ENCODE measurements at regions not wholly inside any gene's neighbourhood (a gene's known extent, or its start where the extent isn't known, plus 50 kb on each side); places are given as distances from the start of the nearest gene placed in this dataset.
"Not testable (repeated sequence)": the region's sequence is repeated elsewhere in the genome, so short reads cannot be mapped to it uniquely, and the experiment has no call there.

DNA sequence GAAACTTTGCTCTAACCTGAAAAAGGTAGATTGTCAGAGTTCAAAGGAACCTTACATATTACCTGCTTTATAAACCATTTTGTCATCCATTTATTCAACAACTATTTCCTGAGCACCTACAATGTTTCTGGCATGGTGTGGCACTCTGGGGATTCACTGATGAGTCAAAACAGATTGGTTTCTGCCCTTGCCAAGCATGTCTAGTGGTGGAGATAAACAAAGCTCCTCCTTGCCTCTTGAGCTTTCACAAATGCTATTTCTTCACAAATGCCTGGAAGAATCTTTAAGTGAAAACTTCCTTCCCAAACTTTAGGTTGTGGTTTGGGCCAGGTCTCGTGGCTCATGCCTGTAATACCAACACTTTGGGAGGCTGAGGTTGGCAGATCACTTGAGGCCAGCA is 85.1 kb upstream of the RELN start:
- ChIA-PET CTCF (no interaction called here), POLR2A (no interaction called here)
- intact Hi-C loops (cut with micrococcal nuclease; ENCODE audit: unreplicated experiment): no loop called here
- H3K9me3 ChIP-seq: peaks cover 32% of the 10 kb centered on the region; the same call in 1 of the 2 replicates
- H3K27me3 ChIP-seq (replicated peaks; ENCODE audit: control insufficient read depth, insufficient read depth, low read length): no peaks in the 10 kb centered on the region
- TF ChIP-seq, protein P1, sequence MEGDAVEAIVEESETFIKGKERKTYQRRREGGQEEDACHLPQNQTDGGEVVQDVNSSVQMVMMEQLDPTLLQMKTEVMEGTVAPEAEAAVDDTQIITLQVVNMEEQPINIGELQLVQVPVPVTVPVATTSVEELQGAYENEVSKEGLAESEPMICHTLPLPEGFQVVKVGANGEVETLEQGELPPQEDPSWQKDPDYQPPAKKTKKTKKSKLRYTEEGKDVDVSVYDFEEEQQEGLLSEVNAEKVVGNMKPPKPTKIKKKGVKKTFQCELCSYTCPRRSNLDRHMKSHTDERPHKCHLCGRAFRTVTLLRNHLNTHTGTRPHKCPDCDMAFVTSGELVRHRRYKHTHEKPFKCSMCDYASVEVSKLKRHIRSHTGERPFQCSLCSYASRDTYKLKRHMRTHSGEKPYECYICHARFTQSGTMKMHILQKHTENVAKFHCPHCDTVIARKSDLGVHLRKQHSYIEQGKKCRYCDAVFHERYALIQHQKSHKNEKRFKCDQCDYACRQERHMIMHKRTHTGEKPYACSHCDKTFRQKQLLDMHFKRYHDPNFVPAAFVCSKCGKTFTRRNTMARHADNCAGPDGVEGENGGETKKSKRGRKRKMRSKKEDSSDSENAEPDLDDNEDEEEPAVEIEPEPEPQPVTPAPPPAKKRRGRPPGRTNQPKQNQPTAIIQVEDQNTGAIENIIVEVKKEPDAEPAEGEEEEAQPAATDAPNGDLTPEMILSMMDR (IDR thresholded peaks at IDR 0.05; ENCODE audit: insufficient read depth in 1 of 2, low read depth in 1 of 2, low read length in 1 of 2, severe bottlenecking in 1 of 2, unreplicated experiment in 1 of 2): no peak
- H3K4me3 ChIP-seq (ENCODE audit: low read depth, low read length): no peak overlapping the region
- H3K36me3 ChIP-seq (ENCODE audit: control insufficient read depth, insufficient read depth, low read length): no peaks in the 10 kb centered on the region
- H3K4me1 Mint-ChIP-seq (ENCODE audit: low read depth, unreplicated experiment): no peaks in the 10 kb centered on the region
- H3K36me3 Mint-ChIP-seq (ENCODE audit: insufficient read depth, unreplicated experiment): no peaks in the 10 kb centered on the region
- H3K27me3 Mint-ChIP-seq (ENCODE audit: insufficient read depth, unreplicated experiment): no peaks in the 10 kb centered on the region
- H3K4me1 ChIP-seq: no peaks in the 10 kb centered on the region
- peaks cover 35% of the 10 kb centered on the region for H3K9me3 Mint-ChIP-seq (ENCODE audit: unreplicated experiment)
- no peak for DNase-seq
- H3K27ac Mint-ChIP-seq (ENCODE audit: unreplicated experiment): no peak overlapping the region
- no peak overlapping the region for H3K4me3 Mint-ChIP-seq (ENCODE audit: unreplicated experiment)
- no TSS peak for BruUV-seq (replicated peaks)

DNA sequence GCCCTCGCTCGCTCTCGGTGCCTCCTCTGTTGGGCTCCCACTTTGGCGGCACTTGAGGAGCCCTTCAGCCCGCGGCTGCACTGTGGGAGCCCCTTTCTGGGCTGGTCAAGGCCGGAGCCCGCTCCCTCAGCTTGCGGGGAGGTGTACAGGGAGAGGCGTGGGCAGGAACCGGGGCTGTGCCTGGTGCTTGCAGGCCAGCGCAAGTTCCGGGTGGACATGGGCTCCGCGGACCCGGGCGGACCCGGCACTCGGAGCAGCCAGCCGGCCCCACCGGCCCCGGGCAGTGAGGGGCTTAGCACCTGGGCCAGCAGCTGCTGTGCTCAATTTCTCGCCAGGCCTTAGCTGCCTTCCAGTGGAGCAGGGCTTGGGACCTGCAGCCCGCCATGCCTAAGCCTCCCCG is 82.2 kb upstream of the RELN start:
- H3K36me3 ChIP-seq (ENCODE audit: control insufficient read depth, insufficient read depth, low read length); H3K27me3 ChIP-seq (replicated peaks; ENCODE audit: control insufficient read depth, insufficient read depth, low read length); H3K4me3 Mint-ChIP-seq (ENCODE audit: unreplicated experiment); DNase-seq; H3K4me1 Mint-ChIP-seq (ENCODE audit: low read depth, unreplicated experiment); H3K4me3 ChIP-seq (ENCODE audit: low read depth, low read length); POLR2A ChIA-PET; CTCF ChIA-PET; H3K27me3 Mint-ChIP-seq (ENCODE audit: insufficient read depth, unreplicated experiment); H3K36me3 Mint-ChIP-seq (ENCODE audit: insufficient read depth, unreplicated experiment); H3K27ac Mint-ChIP-seq (ENCODE audit: unreplicated experiment); intact Hi-C loops (cut with micrococcal nuclease; ENCODE audit: unreplicated experiment); BruUV-seq (replicated peaks): not testable (repeated sequence)
- Histone ChIP-seq H3K9me3 (peaks cover 44% of the 10 kb centered on the region), H3K4me1 (peaks cover 10% of the 10 kb centered on the region)
- H3K9me3 Mint-ChIP-seq (ENCODE audit: unreplicated experiment): peaks cover 45% of the 10 kb centered on the region

DNA sequence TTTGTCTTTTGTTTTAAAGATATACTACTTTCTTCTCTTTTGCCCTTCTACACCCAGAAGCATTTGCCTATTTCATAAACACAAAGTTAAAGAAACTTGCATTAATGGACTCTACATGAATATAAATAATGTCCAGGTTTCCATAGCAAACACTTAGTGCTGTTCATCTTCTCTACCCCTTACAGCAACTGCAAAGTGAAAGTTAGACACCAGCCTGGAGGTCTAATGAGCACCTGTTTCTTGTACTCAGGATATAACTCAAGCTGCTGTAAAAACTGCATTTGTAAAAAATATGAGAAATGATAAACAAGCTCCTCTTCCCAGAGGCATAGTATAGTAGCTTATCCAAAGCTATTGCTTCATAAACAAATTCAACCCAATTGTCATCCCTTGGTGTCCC is 76.0 kb upstream of the RELN start:
- Mint-ChIP-seq H3K27me3 (ENCODE audit: insufficient read depth, unreplicated experiment) (no peaks in the 10 kb centered on the region), H3K4me3 (ENCODE audit: unreplicated experiment) (no peak overlapping the region), H3K27ac (ENCODE audit: unreplicated experiment) (peak overlapping the region; percentile 59), H3K36me3 (ENCODE audit: insufficient read depth, unreplicated experiment) (peaks cover 7% of the 10 kb centered on the region), H3K4me1 (ENCODE audit: low read depth, unreplicated experiment) (no peaks in the 10 kb centered on the region), H3K9me3 (ENCODE audit: unreplicated experiment) (peaks cover 30% of the 10 kb centered on the region)
- TF ChIP-seq, protein P1 (IDR thresholded peaks at IDR 0.05; ENCODE audit: insufficient read depth in 1 of 2, low read depth in 1 of 2, low read length in 1 of 2, severe bottlenecking in 1 of 2, unreplicated experiment in 1 of 2): no peak
- Histone ChIP-seq H3K27me3 (replicated peaks; ENCODE audit: control insufficient read depth, insufficient read depth, low read length) (no peaks in the 10 kb centered on the region), H3K4me3 (ENCODE audit: low read depth, low read length) (no peak overlapping the region), H3K36me3 (ENCODE audit: control insufficient read depth, insufficient read depth, low read length) (no peaks in the 10 kb centered on the region), H3K4me1 (peaks cover 38% of the 10 kb centered on the region), H3K9me3 (peaks cover 35% of the 10 kb centered on the region)
- intact Hi-C loops (cut with micrococcal nuclease; ENCODE audit: unreplicated experiment): loop anchor here (1.0 to 10.0 kb wide), 6 partner anchors 24 to 491 kb away; no protein-coding TSS in a partner anchor
- no TSS peak for BruUV-seq (replicated peaks)
- ChIA-PET CTCF (no interaction called here), POLR2A (no interaction called here)
- peak in 1 of 2 experiments; percentile 19 for DNase-seq

DNA sequence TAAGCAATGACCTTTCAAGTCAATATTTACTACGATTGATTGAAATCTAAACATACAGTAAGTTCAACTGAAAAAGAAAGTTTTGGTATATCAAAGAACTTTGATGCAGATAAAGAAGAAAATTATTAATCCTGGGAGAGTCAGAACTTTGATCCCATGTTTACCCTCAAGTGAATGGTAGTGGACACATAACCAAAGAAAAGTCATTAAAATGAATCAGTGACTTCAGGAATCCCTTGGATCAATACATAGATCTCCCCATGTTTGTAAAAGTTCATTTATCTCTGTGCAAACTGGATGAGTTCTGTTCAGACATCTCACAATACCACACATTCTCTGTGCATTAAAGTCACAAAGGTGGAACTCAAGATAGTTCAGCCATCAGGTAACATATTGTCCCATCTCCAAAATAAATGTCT is 75.5 kb upstream of the RELN start:
- DNase-seq: peak in 1 of 2 experiments; percentile 55
- ChIA-PET CTCF (no interaction called here), POLR2A (no interaction called here)
- Mint-ChIP-seq H3K36me3 (ENCODE audit: insufficient read depth, unreplicated experiment) (peaks cover 7% of the 10 kb centered on the region), H3K4me1 (ENCODE audit: low read depth, unreplicated experiment) (no peaks in the 10 kb centered on the region), H3K27ac (ENCODE audit: unreplicated experiment) (peak overlapping the region; percentile 59), H3K9me3 (ENCODE audit: unreplicated experiment) (peaks cover 30% of the 10 kb centered on the region), H3K4me3 (ENCODE audit: unreplicated experiment) (no peak overlapping the region), H3K27me3 (ENCODE audit: insufficient read depth, unreplicated experiment) (no peaks in the 10 kb centered on the region)
- H3K27me3 ChIP-seq (replicated peaks; ENCODE audit: control insufficient read depth, insufficient read depth, low read length): no peaks in the 10 kb centered on the region
- no peaks in the 10 kb centered on the region for H3K36me3 ChIP-seq (ENCODE audit: control insufficient read depth, insufficient read depth, low read length)
- H3K4me1 ChIP-seq: peaks cover 38% of the 10 kb centered on the region
- H3K9me3 ChIP-seq: peaks cover 30% of the 10 kb centered on the region
- intact Hi-C loops (cut with micrococcal nuclease; ENCODE audit: unreplicated experiment): loop anchor here (1.0 to 10.0 kb wide), 6 partner anchors 24 to 490 kb away; no protein-coding TSS in a partner anchor
- H3K4me3 ChIP-seq (ENCODE audit: low read depth, low read length): no peak overlapping the region
- TF ChIP-seq, protein P1 (IDR thresholded peaks at IDR 0.05; ENCODE audit: insufficient read depth in 1 of 2, low read depth in 1 of 2, low read length in 1 of 2, severe bottlenecking in 1 of 2, unreplicated experiment in 1 of 2): no peak
- BruUV-seq (replicated peaks): no TSS peak

DNA sequence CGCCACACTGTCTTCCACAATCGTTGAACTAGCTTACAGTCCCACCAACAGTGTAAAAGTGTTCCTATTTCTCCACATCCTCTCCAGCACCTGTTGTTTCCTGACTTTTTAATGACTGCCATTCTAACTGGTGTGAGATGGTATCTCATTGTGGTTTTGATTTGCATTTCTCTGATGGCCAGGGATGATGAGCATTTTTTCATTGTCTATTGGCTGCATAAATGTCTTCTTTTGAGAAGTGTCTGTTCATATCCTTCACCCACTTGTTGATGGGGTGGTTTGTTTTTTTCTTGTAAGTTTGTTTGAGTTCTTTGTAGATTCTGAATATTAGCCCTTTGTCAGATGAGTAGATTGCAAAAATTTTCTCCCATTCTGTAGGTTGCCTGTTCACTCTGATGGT is 74.3 kb upstream of the RELN start:
- H3K36me3 Mint-ChIP-seq (ENCODE audit: insufficient read depth, unreplicated experiment); H3K27ac Mint-ChIP-seq (ENCODE audit: unreplicated experiment); H3K27me3 ChIP-seq (replicated peaks; ENCODE audit: control insufficient read depth, insufficient read depth, low read length); H3K27me3 Mint-ChIP-seq (ENCODE audit: insufficient read depth, unreplicated experiment); H3K36me3 ChIP-seq (ENCODE audit: control insufficient read depth, insufficient read depth, low read length); POLR2A ChIA-PET; H3K4me1 Mint-ChIP-seq (ENCODE audit: low read depth, unreplicated experiment); CTCF ChIA-PET; DNase-seq; H3K4me3 ChIP-seq (ENCODE audit: low read depth, low read length); BruUV-seq (replicated peaks); H3K4me3 Mint-ChIP-seq (ENCODE audit: unreplicated experiment): not testable (repeated sequence)
- intact Hi-C loops (cut with micrococcal nuclease; ENCODE audit: unreplicated experiment): loop anchor here (2.0 to 10.0 kb wide), 2 partner anchors 43 to 489 kb away; no protein-coding TSS in a partner anchor
- peaks cover 21% of the 10 kb centered on the region for H3K9me3 ChIP-seq
- H3K9me3 Mint-ChIP-seq (ENCODE audit: unreplicated experiment): peaks cover 33% of the 10 kb centered on the region
- peaks cover 38% of the 10 kb centered on the region for H3K4me1 ChIP-seq
